Mesothelial cell of epicardium (in vitro differentiated cells): ENCODE measurements at regions not wholly inside any gene's neighbourhood (a gene's known extent, or its start where the extent isn't known, plus 50 kb on each side); places are given as distances from the start of the nearest gene placed in this dataset.

ENCODE experiments used
- DNase-seq, 2 experiments: peaks; one replicate each; pipeline ENCODE4 v3.0.0; 2021; ENCODE audit warnings: low spot score in 2 of 2; ENCODE audit not compliant: unreplicated experiment in 2 of 2
- H3K27ac Mint-ChIP-seq: 2 replicates; pipeline ENCODE4 v1.8.0; 2021; ENCODE audit warnings: mixed read lengths
- H3K27me3 Mint-ChIP-seq: 2 replicates; pipeline ENCODE4 v1.8.0; 2021; ENCODE audit warnings: low read depth, mixed read lengths
- H3K36me3 Mint-ChIP-seq: 2 replicates; pipeline ENCODE4 v1.8.0; 2021; ENCODE audit warnings: mixed read lengths
- H3K4me1 Mint-ChIP-seq: 2 replicates; pipeline ENCODE4 v1.8.0; 2021; ENCODE audit warnings: mixed read lengths
- H3K4me3 Mint-ChIP-seq: 2 replicates; pipeline ENCODE4 v1.8.0; 2021; ENCODE audit warnings: mild to moderate bottlenecking, moderate library complexity, mixed read lengths
- H3K9me3 Mint-ChIP-seq: 2 replicates; pipeline ENCODE4 v1.8.0; 2021; ENCODE audit warnings: mixed read lengths
- CTCF ChIP-seq: fragments of 200-600 bp; sonication (generic); IDR thresholded peaks from one replicate; pipeline ENCODE4 v1.5.0; 2021; ENCODE audit warnings: antibody characterized with exemption; ENCODE audit not compliant: unreplicated experiment

- Mint-ChIP-seq H3K36me3 (no peaks in the 10 kb centered on the region), H3K27me3 (no peaks in the 10 kb centered on the region), H3K4me1 (peaks cover 6% of the 10 kb centered on the region), H3K4me3 (no peak overlapping the region), H3K9me3 (peaks cover 4% of the 10 kb centered on the region), H3K27ac (no peak overlapping the region)
- no peak for DNase-seq
- TF ChIP-seq CTCF: no peak
These were observed 174.4 kb downstream of the DSEL start for GRCh38 chr18:67342159-67342558.

- no peak for TF ChIP-seq CTCF
- Mint-ChIP-seq H3K27me3 (no peaks in the 10 kb centered on the region), H3K9me3 (peaks cover 7% of the 10 kb centered on the region), H3K27ac (no peak overlapping the region), H3K36me3 (no peaks in the 10 kb centered on the region), H3K4me1 (no peaks in the 10 kb centered on the region), H3K4me3 (no peak overlapping the region)
- DNase-seq: no peak
These were observed 178.8 kb downstream of the DSEL start for GRCh38 chr18:67337696-67338095.

- Mint-ChIP-seq H3K36me3 (no peaks in the 10 kb centered on the region), H3K27ac (no peak overlapping the region), H3K27me3 (no peaks in the 10 kb centered on the region), H3K4me1 (no peaks in the 10 kb centered on the region), H3K9me3 (peaks cover 21% of the 10 kb centered on the region), H3K4me3 (no peak overlapping the region)
- TF ChIP-seq CTCF: no peak
- DNase-seq: no peak
These were observed 184.7 kb downstream of the DSEL start for GRCh38 chr18:67331857-67332256.

DNA sequence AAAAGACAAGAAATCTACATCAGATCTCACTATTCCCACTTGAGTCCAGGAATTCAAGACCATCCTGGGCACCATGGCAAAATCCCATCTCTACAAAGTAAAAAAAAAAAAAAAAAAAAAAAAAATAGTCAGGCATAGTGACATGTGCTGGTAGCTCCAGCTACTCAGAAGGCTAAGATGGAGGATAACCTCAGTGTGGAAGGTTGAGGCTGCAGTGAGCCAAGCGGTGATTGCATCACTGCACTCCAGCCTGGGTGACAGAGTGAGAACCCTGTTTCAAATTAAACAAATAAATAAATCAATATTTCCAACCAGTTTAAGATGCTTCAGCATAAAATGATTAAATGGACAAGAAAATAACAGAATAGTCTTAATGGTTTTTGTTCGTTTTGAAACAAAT is 197.4 kb downstream of the DSEL start:
- Mint-ChIP-seq H3K36me3 (peaks cover 6% of the 10 kb centered on the region), H3K4me3 (no peak overlapping the region), H3K9me3 (peaks cover 23% of the 10 kb centered on the region), H3K27ac (no peak overlapping the region), H3K4me1 (peaks cover 4% of the 10 kb centered on the region), H3K27me3 (no peaks in the 10 kb centered on the region)
- TF ChIP-seq CTCF: no peak
- DNase-seq: no peak

GRCh38 chr18:67318651-67319050 is 197.9 kb downstream of the DSEL start:
- Mint-ChIP-seq H3K9me3 (peaks cover 23% of the 10 kb centered on the region), H3K4me3 (no peak overlapping the region), H3K4me1 (peaks cover 4% of the 10 kb centered on the region), H3K27ac (no peak overlapping the region), H3K27me3 (no peaks in the 10 kb centered on the region), H3K36me3 (peaks cover 6% of the 10 kb centered on the region)
- DNase-seq: no peak
- no peak for TF ChIP-seq CTCF

DNA sequence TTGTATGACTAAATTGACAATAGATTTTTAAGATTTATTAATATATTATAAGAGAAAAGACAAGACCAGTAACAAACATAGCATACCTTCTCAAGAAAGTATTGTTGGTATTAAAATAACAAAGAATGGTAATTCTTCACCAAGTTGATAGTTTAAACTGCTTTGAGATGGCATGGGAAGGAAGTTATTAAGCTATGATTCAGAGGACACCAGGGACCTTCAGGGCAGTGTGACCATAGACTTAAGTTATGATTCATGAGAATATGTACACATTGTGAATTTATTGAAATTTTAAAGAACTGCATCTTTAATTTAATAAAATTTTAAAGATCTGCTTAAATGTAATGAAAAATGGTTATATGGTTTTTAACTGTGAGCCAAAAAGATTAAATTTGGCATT is 205.7 kb downstream of the DSEL start:
- DNase-seq: no peak
- H3K27ac Mint-ChIP-seq: no peak overlapping the region
- H3K36me3 Mint-ChIP-seq: no peaks in the 10 kb centered on the region
- no peaks in the 10 kb centered on the region for H3K27me3 Mint-ChIP-seq
- H3K9me3 Mint-ChIP-seq: no peaks in the 10 kb centered on the region
- no peak for TF ChIP-seq CTCF
- H3K4me3 Mint-ChIP-seq: no peak overlapping the region
- H3K4me1 Mint-ChIP-seq: no peaks in the 10 kb centered on the region
